Activated T-helper 1 cell treated with anti-CD3 and anti-CD28 coated beads, Interleukin-2, amount 50 U/mL, for 16 hours (primary cell): ENCODE measurements at regions not wholly inside any gene's neighbourhood (a gene's known extent, or its start where the extent isn't known, plus 50 kb on each side); places are given as distances from the start of the nearest gene placed in this dataset.

Experiments used
- DNase-seq, 2 donors: peaks; one replicate each; pipeline ENCODE4 v3.0.0-alpha.2; 2020; ENCODE audit warnings: low read depth in 1 of 2, low spot score in 1 of 2

DNA sequence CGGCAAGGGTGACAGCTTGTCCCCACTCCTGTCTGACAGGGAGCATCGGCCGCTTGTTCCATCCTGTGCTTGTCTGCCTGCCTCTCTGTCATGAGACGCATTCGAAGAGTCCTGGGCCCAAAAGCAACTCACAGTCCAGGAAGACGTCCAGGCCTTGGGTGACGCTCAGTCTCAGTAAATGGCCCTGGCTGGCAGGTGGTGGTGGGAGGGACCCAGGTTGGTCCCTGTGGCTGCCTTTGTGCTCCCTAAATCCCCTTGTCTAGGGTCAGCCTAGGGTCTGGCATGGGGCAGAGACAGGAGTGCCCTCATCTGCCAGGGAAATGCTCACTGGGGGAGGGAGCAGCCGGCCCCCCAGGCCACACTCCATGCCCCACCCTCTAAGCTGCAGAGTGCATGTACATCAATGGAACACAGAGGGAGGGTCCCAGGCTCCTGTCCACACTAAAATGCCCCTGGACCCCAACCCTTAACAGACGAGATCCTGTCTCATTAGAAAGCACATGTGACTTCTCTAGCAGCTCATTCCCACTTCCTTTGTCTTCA lies 295.2 kb upstream of the ZNF32 start:
- no peak for DNase-seq

- DNase-seq = no peak
Observed at GRCh38 chr10:43943119-43943817, 294.6 kb upstream of the ZNF32 start.

DNA sequence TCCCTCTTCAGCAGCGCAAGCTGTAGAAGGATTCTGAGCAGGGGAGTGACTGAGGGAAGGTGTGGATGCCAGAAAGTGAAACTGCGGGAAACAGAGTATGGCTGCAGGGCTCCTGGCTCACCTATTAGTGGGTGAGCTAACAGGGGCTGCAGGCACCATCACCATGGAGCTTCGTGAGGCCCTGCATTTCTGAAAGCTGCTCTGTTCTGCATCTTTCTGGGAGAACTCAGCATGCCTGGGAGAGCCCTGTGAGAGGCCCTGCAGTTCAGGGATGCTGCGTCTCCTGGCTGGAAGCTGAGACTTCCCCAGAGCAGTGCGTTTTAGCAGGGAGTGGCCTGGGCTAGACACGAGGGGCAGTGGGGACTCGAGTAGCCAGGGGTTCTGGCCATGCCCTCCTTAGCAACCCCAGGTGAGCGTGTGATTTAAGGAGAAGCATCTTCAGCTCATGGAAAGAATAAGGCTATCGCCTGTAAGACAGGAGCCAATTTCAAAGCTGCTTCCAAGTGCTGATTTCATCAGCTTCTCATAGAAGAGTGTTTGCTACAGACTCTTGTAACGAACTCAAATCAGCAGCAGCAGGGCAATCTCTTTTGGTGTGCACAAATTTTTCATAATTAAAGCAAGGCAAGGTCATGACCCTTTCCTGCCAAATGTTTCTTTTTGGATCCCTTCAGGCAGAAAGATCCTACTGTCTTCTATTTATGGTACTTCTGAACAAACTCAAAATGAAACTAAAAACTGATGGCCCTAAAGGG lies 293.6 kb upstream of the ZNF32 start:
- no peak for DNase-seq

DNA sequence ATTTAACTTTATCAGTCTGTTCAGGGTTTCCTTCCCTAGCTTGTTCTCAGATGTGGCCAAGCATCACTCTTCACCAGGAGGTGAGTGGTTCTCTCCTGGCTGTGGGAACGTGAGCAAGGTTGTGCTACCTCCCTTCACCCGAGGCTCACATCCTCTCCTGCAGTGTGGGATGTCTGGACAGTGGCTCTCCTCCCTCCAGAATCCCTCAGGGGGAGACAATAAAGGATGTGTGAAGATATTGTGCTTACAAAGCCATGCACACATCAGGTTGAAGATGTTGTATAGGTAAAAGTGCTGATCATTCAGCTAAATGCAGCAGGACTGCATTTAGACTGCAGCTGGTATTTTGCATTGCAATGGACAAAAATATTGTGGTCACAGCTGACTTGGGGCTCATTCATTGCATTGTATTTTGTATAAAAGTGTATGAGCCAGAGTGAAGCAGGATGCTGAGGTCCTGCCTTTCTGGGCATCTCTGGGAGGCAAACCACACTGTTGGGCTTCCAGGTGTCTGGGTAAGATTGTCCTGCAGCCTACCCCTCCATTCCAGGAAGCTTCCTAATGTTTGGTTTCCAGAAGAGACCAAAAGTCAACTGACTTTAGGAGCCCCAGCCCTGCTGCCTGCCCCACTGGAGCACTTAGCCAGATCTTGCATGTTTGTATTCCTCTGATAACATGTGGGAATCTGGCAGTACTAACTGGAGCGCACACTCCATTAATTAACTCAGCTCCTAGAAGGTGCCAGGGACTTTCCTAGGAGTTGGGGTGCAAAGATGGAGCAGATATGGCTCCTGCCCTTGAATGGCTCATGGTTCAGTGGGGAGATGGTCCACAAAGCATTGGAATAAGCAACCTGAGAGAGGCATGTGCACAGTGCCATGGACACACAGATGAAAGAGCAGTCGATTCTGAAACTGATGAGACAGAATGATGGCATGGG lies 292.5 kb upstream of the ZNF32 start:
- no peak for DNase-seq

GRCh38 chr10:43939939-43940820 lies 291.5 kb upstream of the ZNF32 start:
- DNase-seq = no peak

GRCh38 chr10:43939389-43939938 lies 290.8 kb upstream of the ZNF32 start:
- no peak for DNase-seq

DNA sequence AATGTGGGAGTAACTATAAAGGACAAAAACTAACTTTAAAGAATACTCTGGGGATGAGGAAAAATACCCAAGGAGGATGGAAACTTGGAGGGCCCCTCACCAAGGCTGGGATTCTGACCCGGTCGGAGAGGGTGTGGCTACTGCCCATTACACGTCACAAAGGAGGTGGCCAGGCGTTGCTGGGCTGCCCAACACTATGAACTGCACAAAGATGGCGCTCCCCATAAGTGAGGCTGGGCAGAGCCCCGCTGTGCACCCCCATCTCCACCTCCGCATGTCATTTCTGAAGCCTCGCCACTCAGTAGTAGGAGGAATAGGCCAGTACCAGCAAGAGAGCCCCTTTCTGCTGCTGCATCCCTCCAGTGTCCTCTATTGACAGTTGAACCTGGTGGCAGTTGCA lies 290.1 kb upstream of the ZNF32 start:
- no peak for DNase-seq

GRCh38 chr10:43931308-43931930 lies 282.7 kb upstream of the ZNF32 start:
- no peak for DNase-seq

DNA sequence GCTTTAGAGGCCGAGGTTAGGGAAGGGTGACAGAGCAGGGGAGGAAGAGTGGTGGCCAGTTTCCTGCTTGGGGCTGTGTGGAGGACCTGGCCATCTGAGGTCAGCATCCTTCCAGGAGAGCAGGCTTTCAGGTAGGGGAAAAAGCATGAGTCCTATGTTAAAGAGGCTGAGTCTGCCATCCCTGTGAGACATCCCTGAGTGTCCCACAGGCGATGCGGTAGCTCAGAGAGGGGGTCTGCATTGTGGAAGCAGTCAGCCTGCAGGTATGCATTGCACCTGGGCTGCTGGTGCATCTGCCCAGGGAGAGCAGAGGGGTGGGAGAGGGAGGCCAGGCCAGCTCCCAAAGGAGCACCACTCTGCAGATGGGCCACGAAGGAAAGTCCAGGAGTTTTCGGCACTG lies 282.1 kb upstream of the ZNF32 start:
- no peak for DNase-seq

GRCh38 chr10:43930243-43930642 lies 281.6 kb upstream of the ZNF32 start:
- DNase-seq = no peak

DNA sequence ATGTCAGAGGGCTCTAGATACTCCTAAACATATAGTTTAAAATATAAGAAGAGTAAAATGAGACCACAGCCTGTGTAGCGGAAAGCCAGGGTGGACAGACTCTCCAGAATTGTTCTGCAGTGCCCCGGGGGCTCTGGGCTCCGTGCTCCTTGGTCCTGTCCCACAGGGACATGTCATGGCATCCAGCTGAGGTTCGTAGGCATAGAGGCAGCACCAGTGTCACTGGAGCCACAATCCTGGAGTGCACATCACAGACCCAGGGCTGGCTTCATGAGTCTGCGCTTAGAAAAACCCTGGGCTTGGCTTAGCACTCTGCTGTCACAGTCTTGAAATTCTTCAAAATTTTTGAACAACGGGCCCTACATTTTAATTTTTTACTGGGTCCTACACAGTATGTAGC lies 280.4 kb upstream of the ZNF32 start:
- DNase-seq = no peak

DNA sequence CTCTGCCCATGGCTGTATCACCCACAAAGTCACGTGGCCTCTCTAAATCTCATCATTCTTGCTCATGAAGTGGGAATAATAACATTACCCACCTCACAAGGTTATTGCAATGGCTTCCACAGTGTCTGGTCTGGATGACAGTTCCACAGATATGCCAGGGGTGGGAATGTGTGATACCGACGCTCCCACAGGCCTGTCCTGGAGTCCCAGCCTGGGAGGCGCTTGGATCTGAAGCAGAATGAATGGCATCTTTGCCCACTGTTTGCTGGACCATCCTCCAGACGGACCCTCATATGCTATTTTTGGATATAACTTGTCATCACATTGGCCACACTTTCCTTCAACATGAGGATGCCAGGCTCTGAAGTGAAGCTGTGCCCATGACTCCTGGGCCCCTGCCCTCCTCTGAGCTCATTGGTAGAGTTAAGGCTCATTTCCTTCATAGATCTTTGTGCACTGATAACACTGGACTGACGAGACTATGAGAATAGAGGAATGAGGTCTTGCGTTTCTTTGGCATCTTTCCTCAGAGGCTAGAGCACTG lies 279.8 kb upstream of the ZNF32 start:
- no peak for DNase-seq

DNA sequence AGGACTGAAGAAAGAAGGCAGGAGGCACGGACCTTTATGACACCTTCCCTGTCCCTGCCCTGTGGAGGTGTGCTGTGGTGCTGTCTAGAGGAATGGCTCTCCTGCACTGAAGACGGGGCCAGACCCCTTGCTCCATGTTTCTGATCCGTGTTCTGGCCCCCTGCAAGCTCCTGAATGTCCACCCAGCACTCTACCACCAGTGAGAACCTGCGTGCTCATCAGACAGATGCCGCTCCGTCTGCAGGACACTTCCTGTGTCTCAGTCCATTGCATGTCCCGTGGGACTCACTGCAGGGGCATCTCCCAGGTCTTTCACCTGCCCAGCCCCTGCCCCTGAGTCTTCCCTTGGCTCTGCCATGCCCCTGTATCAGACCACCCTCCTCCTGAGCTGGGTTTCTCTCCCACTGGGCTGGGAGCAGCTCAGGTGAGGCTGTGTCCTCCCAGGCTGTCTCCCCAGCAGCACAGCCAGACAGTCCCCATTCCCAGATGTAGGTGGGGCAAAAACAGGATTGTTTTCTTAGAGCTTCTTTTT lies 278.3 kb upstream of the ZNF32 start:
- DNase-seq = no peak

DNA sequence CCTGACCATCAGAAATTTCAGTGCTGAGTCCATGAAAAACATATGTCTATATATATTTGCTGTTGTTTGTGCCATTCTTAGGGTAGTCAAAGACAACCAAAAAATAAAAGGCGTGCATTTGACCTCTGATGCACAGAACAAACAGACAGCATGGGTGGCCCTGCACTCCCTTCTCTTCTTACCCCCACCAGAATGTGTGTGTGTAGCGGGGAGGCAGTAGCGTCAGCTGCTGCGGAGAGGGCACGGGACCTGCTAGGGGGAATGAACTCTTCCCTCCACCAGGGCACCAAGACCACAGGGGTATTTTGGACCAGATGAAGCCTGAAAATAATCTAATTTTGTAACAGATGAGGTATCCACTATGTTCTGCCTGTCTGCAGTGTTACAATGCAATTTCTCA lies 277.7 kb upstream of the ZNF32 start:
- no peak for DNase-seq

DNA sequence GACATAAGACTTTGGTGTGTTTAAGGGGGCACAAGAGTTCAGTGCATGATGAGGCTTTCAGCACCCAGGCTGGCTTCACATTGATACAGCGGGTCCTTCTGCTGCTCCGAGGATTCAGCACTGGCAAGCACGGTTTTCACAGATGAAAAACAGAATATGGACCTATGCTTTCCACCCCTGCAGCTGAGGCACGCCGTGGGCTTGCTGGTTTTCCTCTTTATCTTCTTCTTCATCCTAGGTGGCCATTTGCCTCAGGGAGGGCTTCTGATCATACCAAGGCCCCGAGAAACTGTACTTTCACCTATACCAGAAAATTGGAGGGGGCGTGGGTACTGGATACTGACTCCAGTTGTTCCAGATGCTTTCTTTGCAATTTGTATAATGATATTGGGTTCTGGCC lies 277.1 kb upstream of the ZNF32 start:
- no peak for DNase-seq

- no peak for DNase-seq
Observed at GRCh38 chr10:43923328-43923727, 274.6 kb upstream of the ZNF32 start.

DNA sequence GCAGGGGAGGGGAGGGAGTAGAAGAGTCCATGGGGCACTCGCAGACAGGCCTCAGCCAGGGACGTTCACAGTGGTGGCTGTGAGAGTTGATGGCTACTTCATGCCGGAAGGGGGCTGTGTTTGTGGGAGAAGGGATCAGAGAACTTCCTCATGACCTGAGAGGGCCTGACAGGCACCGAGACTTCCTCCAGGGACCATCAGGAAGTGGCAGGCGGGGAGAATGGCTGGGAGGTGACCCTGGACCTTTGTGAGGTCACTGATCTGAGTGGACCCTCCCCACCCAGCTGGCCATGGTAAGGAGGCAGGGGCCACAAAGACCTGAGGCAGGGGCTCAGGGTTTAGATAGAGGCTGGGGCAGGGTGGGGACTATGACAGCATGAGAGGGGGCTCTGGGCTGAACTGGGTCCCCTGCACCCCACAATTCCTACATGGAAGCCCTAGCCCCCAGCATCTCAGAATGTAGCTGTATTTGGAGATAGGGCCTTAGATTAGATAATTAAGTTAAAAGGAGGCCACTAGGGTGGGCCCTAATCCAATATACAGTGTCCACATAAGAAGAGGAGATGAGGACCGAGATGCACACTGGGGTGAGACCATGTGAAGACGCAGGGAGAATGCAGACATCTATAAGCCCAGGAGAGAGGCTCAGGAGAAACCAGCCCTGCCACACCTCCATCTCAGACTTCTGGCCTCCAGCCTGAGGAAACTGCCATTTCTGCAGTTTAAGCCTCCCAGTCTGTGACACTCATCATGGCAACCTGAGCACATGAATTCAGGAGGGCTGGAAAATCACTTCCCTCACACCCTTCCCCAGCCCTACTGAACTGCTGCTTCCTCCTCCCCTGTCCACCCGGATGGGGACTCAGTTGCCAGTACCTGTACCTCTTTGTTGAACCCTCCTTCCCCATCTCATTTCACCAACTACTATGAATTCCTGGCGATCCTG lies 273.9 kb upstream of the ZNF32 start:
- DNase-seq = no peak

DNA sequence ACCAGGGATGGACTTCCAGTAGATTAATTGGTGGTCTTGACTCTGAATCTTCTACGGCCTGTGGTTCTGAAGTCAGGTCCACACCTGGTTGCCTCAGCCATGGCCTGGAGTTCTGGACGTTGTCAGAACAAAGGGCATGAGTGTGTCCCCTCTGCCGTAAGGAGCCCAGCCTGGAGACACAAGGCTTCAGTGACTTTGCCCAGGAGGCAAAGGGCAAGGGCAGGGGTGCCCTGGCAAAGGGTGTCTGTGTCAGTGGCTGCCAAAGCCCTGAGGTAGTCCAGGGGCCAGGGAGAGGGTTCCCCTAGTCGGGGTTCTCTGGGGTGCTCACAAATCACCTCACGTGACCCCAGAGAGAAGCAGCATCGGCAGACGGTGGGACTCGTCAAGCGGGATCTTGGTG lies 273.2 kb upstream of the ZNF32 start:
- no peak for DNase-seq
